ENCODE measurements at regions not wholly inside any gene's neighbourhood (a gene's known extent, or its start where the extent isn't known, plus 50 kb on each side); places are given as distances from the start of the nearest gene placed in this dataset.

- H3K9me3 ChIP-seq (ENCODE audit: low read length), result no peaks in the 10 kb centered on the region
- H3K27me3 ChIP-seq (ENCODE audit: insufficient read depth, low read depth, low read length), result no peaks in the 10 kb centered on the region
- no peaks in the 10 kb centered on the region for H3K9me2 ChIP-seq (ENCODE audit: insufficient read depth, low read length)
- no peak overlapping the region for H3K9ac ChIP-seq (ENCODE audit: low read length)
- H3K36me3 ChIP-seq (ENCODE audit: insufficient read depth, low read length), result no peaks in the 10 kb centered on the region
- no peaks in the 10 kb centered on the region for H3F3A ChIP-seq (ENCODE audit: insufficient read depth, low read length, poor library complexity, severe bottlenecking)
- TF ChIP-seq MXI1 (conservative IDR thresholded peaks at IDR 0.05; ENCODE audit: poor library complexity, severe bottlenecking) (no peak), EP300 (conservative IDR thresholded peaks at IDR 0.05; ENCODE audit: poor library complexity, severe bottlenecking) (no peak), EZH2 (IDR thresholded peaks at IDR 0.05; ENCODE audit: borderline replicate concordance, insufficient read depth, low read length, poor library complexity, severe bottlenecking) (no peak), SMC3 (conservative IDR thresholded peaks at IDR 0.05; ENCODE audit: poor library complexity) (no peak), POLR2AphosphoS5 (IDR thresholded peaks at IDR 0.05) (no peak), TAF1 (IDR thresholded peaks at IDR 0.05; ENCODE audit: low read depth) (no peak), RAD21 (conservative IDR thresholded peaks at IDR 0.05) (no peak)
- TF ChIP-seq, protein P1, sequence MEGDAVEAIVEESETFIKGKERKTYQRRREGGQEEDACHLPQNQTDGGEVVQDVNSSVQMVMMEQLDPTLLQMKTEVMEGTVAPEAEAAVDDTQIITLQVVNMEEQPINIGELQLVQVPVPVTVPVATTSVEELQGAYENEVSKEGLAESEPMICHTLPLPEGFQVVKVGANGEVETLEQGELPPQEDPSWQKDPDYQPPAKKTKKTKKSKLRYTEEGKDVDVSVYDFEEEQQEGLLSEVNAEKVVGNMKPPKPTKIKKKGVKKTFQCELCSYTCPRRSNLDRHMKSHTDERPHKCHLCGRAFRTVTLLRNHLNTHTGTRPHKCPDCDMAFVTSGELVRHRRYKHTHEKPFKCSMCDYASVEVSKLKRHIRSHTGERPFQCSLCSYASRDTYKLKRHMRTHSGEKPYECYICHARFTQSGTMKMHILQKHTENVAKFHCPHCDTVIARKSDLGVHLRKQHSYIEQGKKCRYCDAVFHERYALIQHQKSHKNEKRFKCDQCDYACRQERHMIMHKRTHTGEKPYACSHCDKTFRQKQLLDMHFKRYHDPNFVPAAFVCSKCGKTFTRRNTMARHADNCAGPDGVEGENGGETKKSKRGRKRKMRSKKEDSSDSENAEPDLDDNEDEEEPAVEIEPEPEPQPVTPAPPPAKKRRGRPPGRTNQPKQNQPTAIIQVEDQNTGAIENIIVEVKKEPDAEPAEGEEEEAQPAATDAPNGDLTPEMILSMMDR (IDR thresholded peaks at IDR 0.05; ENCODE audit: poor library complexity, severe bottlenecking), result no peak
- TF ChIP-seq, protein P2, sequence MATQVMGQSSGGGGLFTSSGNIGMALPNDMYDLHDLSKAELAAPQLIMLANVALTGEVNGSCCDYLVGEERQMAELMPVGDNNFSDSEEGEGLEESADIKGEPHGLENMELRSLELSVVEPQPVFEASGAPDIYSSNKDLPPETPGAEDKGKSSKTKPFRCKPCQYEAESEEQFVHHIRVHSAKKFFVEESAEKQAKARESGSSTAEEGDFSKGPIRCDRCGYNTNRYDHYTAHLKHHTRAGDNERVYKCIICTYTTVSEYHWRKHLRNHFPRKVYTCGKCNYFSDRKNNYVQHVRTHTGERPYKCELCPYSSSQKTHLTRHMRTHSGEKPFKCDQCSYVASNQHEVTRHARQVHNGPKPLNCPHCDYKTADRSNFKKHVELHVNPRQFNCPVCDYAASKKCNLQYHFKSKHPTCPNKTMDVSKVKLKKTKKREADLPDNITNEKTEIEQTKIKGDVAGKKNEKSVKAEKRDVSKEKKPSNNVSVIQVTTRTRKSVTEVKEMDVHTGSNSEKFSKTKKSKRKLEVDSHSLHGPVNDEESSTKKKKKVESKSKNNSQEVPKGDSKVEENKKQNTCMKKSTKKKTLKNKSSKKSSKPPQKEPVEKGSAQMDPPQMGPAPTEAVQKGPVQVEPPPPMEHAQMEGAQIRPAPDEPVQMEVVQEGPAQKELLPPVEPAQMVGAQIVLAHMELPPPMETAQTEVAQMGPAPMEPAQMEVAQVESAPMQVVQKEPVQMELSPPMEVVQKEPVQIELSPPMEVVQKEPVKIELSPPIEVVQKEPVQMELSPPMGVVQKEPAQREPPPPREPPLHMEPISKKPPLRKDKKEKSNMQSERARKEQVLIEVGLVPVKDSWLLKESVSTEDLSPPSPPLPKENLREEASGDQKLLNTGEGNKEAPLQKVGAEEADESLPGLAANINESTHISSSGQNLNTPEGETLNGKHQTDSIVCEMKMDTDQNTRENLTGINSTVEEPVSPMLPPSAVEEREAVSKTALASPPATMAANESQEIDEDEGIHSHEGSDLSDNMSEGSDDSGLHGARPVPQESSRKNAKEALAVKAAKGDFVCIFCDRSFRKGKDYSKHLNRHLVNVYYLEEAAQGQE (IDR thresholded peaks at IDR 0.05; ENCODE audit: borderline replicate concordance), result no peak
- H3K27ac ChIP-seq (ENCODE audit: low read length), result no peak overlapping the region
- H3K4me3 ChIP-seq (ENCODE audit: low read length), result no peak overlapping the region
- H4K20me1 ChIP-seq (ENCODE audit: insufficient read depth), result no peaks in the 10 kb centered on the region
- H3K4me2 ChIP-seq (ENCODE audit: low read length), result no peak overlapping the region
- no peaks in the 10 kb centered on the region for H3K79me2 ChIP-seq (replicated peaks; ENCODE audit: insufficient read depth, low read length)
- no peak overlapping the region for H2AFZ ChIP-seq (ENCODE audit: low read depth, low read length)
Measured at GRCh38 chr11:36743039-36743438, 145.0 kb upstream of the RAG2 start.

DNA sequence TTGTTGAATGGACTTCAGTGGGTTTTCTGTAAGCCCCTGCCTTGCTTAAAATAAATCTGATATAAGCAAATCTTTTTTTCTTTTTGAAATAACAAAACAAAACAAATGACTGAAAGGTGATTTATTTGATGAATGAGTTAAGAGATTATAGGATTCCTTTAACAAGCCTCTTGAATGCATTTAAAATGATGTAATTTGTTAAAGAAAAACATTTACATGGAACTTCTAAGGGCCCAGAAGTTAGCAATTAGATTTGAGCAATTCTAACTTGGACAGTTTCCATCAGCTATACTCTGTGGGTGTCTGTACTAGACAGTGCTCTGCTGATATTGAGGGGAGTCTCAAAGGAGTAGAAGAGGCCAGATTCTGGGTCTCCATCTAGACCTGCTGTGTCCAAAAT lies 143.5 kb upstream of the RAG2 start:
- H4K20me1 ChIP-seq (ENCODE audit: insufficient read depth), result no peaks in the 10 kb centered on the region
- no peaks in the 10 kb centered on the region for H3K36me3 ChIP-seq (ENCODE audit: insufficient read depth, low read length)
- no peaks in the 10 kb centered on the region for H3K79me2 ChIP-seq (replicated peaks; ENCODE audit: insufficient read depth, low read length)
- no peaks in the 10 kb centered on the region for H3K9me2 ChIP-seq (ENCODE audit: insufficient read depth, low read length)
- H3K4me2 ChIP-seq (ENCODE audit: low read length), result no peak overlapping the region
- H3K9ac ChIP-seq (ENCODE audit: low read length), result no peak overlapping the region
- H2AFZ ChIP-seq (ENCODE audit: low read depth, low read length), result no peak overlapping the region
- H3K4me3 ChIP-seq (ENCODE audit: low read length), result no peak overlapping the region
- H3F3A ChIP-seq (ENCODE audit: insufficient read depth, low read length, poor library complexity, severe bottlenecking), result no peaks in the 10 kb centered on the region
- no peak overlapping the region for H3K27ac ChIP-seq (ENCODE audit: low read length)
- TF ChIP-seq EZH2 (IDR thresholded peaks at IDR 0.05; ENCODE audit: borderline replicate concordance, insufficient read depth, low read length, poor library complexity, severe bottlenecking) (no peak), MXI1 (conservative IDR thresholded peaks at IDR 0.05; ENCODE audit: poor library complexity, severe bottlenecking) (no peak)
- no peaks in the 10 kb centered on the region for H3K9me3 ChIP-seq (ENCODE audit: low read length)
- H3K27me3 ChIP-seq (ENCODE audit: insufficient read depth, low read depth, low read length), result no peaks in the 10 kb centered on the region
